GM20431 (cell line): ENCODE measurements at regions not wholly inside any gene's neighbourhood (a gene's known extent, or its start where the extent isn't known, plus 50 kb on each side); places are given as distances from the start of the nearest gene placed in this dataset.
"Not testable (repeated sequence)": the region's sequence is repeated elsewhere in the genome, so short reads cannot be mapped to it uniquely, and the experiment has no call there.

ENCODE experiments used
- in situ Hi-C: fragments of 300-500 bp; cut with MseI, MboI; formaldehyde crosslinking; loops from one replicate; pipeline ENCODE4 v1.15.0; 2020; ENCODE audit warnings: low sequenced_read_pairs; ENCODE audit not compliant: unreplicated experiment

DNA sequence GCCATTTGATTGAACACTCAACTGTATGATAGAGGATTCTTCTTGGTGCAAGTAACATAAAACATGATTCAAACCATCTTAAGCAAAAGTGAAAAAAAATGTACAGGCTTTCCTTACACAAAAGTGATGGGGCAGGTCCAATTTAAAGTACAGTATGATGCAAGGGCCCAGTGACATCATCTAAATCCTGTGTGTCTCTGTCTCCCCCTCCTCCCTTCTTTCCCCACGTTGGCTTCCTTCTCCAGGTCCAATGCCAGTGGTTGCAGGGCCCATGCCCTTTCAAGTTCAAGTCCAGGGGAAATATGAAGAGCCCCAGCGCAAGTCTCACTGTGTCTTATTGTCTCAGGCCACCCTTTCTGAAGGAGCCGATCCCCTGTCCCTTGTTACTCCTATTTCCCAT lies 332.3 kb downstream of the SHQ1 start:
- in situ Hi-C loops: no loop called here

DNA sequence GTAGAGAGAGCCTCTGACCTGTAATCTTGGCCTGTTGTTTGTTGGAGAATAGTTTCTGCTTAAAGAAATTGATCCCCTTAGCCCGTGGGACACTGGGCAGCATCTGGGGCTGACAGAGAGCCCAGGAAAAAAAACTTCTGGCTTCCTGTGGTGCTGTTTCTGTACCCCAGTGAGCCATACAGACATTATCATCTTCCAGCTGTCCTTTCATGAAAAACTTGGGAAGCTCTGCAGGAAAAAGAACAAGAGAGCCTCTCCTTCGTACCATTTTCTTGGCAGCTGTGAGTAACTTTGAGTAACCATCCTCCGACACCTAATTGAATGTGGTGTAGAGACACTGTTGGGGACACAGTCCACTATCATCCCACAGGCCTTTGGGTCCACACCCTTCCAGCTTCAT lies 333.0 kb downstream of the SHQ1 start:
- in situ Hi-C loops: no loop called here

DNA sequence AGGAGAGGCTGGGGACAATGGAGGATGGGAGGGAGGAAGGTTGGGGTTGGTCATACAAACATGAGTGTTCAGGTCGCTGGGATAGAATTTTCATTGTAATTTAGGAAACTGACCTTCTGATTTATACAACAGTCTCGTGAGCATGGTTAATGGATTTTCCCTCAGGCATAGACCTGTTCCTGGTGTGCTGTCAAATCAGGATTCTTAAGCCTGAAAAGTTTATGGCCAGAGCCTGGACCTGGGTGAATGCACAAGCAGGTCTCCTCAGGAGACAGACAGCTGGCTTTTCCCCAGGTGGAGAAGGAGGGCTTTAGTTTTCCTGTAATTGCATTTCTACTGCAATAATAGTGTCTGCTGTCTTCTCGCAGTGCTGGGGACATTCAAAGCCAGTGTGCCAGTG lies 338.0 kb downstream of the SHQ1 start:
- in situ Hi-C loops: no loop called here

DNA sequence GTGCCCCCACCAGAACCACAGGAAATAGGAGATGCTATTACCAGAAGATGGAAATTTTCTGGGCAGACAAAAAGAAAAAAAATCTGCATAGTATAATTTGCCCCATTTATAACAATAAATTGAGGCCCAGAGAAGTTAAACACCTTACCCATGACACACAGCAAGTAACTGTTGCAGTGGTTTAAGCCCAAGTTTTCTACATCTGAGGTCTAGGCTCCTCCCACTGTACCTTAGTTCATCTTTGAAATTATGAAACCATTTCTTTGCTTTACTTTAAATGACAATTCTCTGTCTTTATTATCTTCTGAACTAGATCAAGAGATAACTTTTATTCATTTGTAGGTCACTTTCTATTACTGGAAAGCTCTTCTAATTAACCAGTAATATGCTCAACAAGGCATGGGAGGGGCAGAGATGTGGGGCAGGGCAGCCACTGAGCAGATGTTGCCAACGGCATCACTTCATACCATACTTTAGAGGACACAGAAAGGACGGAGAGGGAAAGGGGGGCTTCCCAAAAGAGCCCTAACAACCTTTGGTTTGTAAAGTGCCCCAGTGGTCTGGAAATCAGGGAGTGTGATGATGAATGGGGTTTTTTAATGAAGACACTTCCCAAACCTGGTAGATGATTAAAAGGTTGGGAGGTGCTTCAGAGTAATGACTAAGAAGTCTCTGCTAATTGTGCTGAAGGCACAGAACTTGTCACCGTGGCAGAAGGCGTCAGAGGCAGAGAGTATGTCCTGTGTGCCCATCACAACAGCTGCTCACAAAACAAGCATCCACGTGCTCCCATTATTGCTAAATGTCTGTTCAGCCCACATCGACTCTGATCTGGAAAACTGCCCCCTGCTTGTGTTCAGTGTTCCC lies 342.5 kb downstream of the SHQ1 start:
- in situ Hi-C loops: no loop called here

DNA sequence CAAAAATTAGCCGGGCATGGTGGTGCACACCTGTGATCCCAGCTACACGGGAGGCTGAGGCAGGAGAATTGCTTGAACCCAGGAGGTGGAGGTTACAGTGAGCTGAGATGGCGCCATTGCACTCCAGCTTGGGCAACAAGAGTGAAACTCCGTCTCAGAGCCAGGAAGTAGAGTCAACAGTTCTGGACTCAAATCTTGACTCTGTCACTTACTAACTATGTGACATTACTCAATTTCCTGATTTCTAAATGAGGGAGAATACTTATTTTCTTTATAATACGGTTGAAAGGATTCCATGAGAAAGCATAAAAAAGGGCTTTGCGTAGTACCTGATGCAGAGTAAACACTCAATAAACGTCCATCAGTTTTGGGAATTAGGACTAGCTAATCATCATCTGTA lies 350.7 kb downstream of the SHQ1 start:
- in situ Hi-C loops: not testable (repeated sequence)

DNA sequence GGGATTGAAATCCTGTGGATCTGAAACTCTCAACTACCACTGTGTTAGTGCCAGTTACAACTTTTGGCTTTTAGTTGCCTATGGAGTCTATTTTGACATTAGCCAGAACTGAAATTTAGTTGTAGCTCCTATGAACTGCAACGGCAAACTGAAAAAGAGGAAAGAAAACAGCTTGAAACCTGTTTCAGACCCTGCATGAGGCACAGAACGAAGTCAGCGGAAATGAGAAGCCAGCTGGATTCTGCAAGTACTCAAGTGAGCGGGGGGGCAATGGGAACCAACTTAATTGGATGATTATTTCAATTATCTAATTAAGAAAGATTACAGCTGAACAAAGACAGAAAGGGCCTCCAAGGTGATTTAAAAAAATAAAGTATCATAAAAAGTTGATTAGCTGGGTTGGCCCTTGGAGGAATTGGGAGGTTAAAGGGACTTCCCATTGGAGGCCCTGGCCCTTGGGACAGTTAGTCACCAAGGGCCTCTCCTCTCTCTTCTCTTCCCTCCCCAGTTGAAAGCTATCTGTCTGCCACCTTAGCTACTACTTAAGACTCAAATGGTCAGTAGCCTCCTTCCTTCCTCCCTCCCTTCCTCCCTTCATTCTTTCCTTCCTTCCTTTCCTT lies 352.1 kb downstream of the SHQ1 start:
- in situ Hi-C loops: no loop called here

DNA sequence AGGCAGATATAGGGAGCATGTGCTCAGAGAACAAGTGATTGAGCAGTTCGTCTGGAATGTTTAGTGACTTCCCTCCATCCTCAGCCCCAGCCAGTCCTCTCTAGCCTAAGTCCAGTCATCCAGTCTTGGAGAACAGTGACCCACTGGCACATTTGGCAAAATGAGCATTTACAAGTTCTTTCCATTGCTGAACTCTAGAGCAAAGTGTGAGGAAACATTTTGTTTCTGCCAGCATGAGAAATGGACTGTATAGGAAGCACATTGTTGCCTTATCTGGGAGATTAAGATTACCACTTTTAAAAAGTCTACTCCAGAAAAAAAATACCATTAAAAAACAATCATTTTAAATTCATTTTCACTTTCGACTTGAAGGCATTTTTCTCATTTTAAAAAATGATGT lies 353.6 kb downstream of the SHQ1 start:
- in situ Hi-C loops: no loop called here

DNA sequence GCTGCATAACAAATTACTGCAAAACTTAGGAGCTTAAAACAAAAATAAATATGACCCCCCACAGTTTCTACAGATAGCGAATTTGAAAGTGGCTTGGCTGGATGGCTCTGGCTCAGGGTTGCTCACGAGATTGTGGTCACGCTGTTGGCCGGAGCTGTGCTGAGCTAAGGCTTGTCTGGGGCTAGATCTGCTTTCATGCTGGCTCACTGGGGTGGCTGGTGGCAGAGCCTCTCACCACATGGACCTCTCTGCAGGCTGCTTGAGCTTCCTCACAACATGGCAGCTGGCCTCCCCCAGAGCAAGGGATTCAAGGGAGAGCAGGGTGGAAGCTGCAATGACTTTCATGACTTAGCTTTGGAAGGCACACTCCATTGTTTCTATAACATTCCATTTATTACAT lies 354.1 kb downstream of the SHQ1 start:
- in situ Hi-C loops: no loop called here

DNA sequence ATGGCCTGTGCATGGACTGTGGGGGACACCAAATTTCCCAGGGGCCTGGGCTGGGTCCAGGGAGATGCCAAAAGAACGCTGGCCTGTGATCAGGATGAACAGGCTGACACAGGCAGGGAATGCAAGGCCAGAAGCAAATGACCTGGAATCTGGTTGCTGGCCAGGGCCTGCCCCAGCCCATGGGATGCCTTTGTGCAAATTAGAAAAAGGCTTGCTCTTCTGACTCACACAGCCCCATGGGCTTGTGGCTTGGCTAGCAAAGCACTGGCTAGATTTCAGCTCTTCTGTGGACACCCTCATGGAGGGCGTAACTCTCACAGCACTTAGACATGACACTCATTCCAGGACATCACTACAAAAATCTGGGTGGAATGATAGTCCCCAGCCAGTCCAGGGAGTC lies 356.0 kb downstream of the SHQ1 start:
- in situ Hi-C loops: no loop called here

DNA sequence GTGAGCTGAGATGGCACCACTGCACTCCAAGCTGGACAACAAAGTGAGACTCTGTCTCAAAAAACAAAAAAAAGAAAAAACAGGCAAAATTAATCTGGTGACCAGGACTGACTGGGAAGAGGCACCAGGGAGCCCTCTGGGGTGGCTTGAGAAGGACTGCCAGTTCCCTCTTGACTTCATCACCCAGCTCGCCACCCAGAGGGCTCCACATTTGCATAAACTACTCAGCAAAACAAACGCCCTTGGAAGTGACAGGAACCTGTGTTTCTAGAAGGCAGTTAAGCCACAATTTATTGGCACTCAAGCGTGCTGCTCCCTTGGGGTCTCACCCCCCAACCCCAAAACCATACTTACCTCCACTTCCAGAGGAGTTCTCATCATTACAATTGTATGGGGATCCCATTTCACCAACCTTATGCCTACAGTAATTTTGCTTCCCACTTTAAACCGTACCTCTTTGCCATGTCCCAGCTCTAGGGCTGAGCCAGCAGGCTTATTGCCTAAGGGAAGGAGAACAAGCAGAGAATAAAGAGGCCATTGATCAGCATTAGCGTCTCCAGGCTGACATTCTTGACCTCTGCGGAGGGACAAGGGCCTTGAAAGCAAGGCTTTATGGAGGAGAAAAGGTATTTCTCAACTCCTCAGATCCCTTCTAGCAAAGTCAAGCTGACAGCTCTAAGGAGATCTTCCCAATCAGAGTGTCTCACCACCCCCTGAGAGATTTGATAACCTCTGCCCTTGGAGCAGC lies 357.4 kb downstream of the SHQ1 start:
- in situ Hi-C loops: no loop called here

DNA sequence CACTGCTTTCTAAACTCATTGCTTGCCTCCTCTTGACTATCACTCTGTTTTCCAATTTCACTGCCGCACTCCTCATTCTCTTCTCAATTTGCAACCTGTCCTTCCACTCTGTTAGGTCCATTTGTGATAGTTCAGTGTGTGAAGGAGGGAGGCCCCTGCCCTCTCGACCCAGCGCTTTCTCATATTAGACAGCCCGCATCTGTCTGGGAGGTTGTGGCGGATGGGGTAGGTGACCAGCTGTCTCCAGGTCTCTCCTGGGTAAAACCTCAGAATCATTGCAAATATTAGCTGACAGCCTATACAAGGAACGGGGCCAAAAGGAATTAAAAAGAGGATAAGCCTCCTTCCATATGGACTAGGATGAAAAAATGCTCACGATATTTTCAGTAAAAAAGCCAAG lies 358.3 kb downstream of the SHQ1 start:
- in situ Hi-C loops: no loop called here

DNA sequence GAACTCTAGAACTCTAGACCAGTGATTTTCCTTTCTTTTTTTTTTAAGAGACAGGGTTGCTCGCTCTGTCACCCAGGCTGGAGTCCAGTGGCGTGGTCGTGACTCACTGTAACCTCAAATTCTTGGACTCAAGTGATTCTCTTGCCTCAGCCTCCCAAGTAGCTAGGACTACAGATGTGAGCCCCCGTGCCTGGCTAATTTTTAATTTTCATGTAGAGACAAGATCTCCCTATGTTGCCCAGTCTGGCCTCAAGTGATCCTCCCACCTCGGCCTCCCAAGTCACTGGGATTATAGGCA lies 359.6 kb downstream of the SHQ1 start:
- in situ Hi-C loops: no loop called here

DNA sequence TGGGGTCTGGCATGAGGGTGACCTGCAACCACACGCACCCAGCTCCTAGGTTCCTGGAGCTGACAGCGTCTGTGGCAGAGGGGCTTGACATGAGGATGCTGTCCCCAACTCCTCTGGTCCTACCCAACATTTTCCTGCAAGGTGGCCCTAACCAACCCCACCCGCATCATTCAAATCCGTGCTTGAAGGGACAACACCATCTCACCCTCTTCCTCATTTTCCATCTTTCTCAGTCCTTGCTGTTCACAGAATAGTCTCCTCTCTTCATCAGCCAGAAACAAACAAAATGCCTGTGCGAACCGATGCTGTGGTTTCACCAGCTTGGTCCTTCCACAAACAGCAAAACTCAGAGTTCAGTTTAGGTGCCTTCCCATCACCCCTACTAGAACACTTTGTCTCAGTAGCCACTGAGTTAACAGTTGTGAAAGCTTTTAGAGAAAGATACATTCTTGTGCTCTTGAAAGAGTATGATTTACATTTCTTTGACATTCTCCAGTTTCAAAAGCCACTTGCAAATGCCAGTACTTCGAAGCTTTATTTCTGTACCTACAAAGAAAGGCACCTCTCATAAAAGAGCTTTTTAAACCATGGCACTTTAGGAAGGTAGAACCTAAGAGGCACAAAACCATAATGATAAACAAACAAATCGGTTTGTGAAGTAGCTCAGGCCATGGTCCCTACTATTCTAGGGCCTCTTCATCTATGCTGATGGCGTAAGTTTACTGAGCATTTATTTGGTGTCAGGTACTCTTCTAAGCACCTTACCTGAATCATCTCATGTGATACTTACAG lies 360.1 kb downstream of the SHQ1 start:
- in situ Hi-C loops: no loop called here

DNA sequence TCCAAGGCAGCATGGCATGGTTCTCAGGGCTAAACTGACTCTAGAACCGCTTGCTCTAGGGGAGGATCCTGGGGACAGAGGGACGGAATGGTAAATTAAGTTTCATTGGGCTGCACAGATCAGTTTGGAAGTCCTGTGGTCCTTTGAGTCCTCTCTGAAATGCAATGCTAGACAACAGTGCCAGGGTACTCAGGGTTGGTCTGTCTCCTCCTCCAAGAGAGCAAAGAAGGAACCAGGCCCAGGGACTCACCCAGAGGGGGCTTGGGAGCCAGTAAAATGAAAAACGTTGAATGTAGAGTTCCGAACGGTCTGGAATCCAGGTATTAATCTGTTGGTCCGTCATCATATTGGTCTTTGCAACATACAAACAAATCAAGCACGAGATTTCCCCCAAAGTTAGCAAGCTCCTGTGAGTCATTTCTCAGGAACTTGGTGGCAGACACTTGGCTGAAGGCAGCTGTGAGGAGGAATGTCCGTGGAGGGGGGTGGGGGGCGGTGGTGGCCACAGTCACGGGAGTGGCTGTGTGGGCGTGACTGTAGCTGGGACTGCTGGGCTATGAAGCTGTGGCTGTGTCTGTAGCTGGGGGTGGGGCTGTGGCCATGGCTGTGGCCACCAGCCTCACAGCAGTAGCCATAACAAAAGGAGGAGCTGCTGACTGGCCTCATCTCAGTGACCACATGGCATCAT lies 361.0 kb downstream of the SHQ1 start:
- in situ Hi-C loops: no loop called here

DNA sequence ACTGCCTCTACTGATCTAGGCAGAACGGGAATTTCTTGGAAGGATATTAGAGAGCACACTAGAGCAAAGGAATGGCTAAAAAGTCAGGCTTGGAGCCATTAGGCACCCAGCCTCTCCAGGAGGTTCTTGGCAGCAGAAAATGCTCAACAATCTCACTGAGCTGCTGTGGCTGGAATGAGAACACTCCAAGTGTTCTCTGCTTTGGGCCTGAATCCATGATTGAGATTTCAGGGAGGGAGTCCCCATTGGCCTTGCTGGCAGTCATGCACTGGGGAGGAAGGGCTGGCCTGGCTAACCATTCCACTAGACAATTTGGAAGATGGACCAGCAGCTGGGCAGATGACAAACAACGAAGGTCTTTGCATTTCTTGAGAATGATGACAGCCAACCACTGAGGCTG lies 362.6 kb downstream of the SHQ1 start:
- in situ Hi-C loops: no loop called here

DNA sequence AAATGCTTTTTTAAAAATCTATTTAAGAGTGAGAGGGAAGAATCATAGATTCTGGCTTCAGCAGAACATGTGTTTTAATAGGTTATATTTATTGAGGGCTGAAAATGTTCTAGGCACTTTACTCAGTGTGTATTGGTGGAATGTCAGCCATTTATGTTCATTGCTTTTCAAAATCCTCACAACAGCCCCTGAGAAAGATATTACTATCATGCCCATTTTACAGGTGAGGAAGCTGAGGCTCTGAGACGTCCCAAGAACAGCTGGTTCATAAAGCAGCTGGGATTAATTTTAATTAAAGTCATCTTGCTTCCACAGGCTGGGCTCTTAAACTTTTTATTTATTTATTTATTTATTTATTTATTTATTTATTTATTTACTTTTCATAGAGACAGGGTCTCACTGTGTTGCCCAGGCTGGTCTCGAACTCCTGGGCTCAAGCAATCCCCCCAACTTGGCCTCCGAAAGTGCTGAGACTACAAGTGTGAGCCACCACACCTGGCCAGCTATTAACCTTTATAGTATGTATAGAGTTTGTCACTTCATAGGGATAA lies 364.6 kb downstream of the SHQ1 start:
- in situ Hi-C loops: no loop called here

DNA sequence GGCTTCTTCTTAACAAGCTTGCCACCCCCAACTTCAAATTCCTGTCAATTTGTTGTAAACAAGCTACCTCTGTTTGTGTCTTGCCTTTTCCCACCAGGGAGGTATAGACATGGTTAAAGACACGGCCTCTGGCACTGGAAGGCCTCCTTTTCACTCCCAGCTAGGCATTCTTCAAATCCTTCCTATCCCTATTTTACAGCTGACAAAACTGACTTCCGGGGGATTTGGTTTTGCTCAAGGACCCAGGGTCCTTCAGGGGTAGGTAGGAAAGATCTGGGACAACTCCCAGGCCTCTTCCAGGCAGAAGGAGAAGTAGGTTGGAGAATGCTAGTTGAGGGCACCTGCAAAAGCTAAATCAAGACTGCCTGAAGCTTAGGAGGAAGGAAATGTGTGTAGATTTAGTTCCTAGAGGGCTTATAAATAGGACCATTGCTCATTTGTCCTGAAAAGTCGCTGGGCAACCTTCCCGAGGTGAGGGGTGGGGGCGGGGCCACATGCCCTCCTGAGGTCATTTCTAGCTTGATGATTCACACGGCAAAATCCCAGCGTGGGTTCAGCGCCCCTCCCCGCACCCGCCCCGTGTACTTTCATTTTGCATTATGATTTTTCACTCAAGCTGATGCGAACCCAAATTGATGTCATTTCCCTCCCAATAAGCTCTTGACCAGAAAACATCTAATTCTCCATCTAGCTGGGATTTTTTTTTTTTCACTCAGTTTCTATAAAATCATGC lies 365.5 kb downstream of the SHQ1 start:
- in situ Hi-C loops: no loop called here

DNA sequence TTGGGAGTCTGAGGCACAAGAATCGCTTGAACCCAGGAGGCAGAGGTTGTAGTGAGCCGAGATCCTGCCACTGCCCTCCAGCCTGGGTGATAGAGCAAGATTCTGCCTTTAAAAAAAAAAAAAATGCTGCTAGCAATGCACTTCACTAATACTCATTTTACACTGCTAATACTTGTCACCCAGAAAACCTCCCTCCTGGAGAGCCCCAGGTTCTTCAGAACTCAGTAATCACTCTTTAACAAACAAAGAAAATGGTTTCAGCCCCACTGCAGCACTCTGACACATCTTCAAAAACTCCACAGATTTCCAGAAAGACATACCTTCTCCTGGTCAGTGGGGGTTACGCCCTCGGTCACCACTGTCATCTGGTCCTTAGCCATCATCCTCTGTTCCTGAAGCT lies 366.7 kb downstream of the SHQ1 start:
- in situ Hi-C loops: no loop called here

DNA sequence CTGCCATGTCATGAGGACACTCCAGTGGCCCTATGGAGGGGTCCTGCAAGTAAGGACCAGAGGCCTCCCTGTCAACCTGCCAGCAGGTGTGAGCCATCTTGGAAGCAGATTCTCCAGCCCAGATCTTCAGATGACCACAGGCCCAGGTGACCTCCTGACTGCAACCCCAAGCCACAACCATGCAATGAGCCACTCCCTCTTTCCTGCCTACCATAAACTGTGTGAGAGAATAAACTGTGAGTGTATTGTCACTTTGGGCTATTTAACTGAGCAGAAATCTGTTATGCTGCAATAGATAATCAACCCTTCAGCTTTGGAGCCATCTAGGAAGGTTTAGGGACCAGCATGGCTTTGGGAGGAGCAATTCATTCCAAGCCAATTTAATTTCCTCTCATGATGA lies 367.9 kb downstream of the SHQ1 start:
- in situ Hi-C loops: no loop called here
